NCI-H774 (cell line): ENCODE measurements at regions not wholly inside any gene's neighbourhood (a gene's known extent, or its start where the extent isn't known, plus 50 kb on each side); places are given as distances from the start of the nearest gene placed in this dataset.
"Not testable (repeated sequence)": the region's sequence is repeated elsewhere in the genome, so short reads cannot be mapped to it uniquely, and the experiment has no call there.

ENCODE experiments used
- DNase-seq: peaks from one replicate; lab custom pipeline; 2025; lab: John Stamatoyannopoulos, UW

GRCh38 chr1:234823191-234824176 is 213.5 kb upstream of the IRF2BP2 start:
- peak; percentile 61 for DNase-seq

DNA sequence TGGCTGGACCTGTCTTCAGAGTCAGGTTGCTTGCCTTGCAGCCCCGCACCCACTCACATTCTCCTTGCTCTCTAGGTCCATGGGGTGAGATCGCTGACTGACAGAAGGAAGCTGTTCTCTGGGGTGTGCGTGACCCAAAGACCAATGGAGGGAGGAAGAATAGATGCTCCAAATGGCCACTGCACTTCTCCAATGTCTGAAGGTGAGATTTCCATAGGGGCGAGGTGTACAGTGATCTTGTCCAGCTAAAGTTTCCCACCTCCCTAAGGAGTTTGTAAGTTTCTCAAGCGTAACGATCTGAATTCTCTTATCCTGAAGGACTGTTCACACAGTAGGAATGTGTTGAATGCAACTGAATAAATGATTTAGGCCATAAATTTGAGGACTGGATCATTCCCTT is 211.9 kb upstream of the IRF2BP2 start:
- DNase-seq: no peak

GRCh38 chr1:234820597-234820996 is 210.6 kb upstream of the IRF2BP2 start:
- DNase-seq: no peak

- not testable (repeated sequence) for DNase-seq
These were observed 209.9 kb upstream of the IRF2BP2 start for GRCh38 chr1:234819845-234820244.

DNA sequence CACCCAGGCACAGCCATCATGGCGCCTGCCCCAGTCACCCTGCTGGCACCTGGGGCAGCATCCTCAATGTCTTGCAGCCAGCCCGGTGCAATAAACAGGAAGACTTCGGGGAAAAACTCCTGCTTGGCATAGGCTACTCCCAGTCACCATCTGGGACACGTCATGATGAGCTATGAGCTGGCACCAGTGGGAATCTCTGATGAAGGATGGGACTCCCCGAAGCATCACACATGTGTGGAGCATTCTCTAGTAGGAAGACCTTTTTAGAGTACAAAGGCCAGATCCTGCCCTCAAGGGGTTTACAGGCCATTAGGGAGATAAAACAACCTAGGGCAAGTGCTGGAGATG is 208.0 kb upstream of the IRF2BP2 start:
- DNase-seq: not testable (repeated sequence)

DNA sequence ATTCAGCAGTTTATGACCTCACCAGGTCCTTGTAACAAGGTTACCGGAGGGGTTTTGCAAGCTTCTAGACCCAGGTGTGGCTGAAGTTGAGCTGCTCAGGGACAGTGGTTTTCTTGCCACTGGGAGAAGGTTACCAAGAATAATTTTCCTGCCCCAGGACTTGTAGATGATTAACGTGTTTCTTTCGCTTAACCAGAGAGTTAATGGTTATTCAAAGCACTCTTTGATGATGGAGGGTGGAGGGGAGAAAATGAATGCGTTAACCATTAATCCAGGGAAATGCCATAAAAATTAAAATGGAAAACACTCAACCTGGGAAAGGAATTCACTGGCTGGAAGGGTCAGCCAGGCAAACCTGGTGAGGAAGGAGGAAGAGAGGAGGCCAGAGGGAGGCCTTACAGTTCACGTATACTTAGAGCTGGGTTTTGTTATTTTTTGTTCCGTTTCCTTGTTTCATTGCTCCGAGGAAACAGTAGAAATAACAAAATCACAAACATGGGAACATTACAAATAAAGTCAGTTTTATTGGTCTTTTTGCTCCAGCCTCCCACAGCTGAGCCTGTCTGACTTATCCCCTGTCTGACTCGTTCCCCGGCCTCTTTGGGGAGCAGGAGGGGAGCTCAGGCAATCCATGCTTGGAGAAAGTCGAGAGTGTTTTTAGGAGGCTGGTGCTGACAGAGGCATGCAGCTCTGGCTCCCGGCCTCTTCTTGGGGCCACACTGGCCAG is 207.5 kb upstream of the IRF2BP2 start:
- DNase-seq: not testable (repeated sequence)

DNA sequence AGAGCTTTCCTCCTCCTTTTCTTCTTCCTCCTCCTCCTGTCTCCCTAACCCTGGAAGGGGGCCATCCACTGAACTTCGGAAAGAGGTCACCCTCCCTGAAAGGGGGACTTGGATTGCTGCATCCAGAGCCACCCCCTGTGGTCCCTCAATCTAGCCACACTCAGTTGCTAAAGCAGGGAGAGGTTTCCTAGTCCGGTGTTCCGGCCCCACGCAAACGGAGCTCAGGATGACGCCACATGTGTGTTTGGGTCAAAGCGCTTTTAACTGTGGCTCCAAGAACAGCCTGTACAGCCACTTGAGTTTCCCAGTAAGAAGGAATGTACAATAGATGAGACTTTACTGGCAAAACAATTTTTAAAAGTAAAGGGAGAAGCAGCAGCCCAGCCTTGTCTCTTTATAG is 206.9 kb upstream of the IRF2BP2 start:
- not testable (repeated sequence) for DNase-seq

- not testable (repeated sequence) for DNase-seq
These were observed 206.3 kb upstream of the IRF2BP2 start for GRCh38 chr1:234816186-234816851.

DNA sequence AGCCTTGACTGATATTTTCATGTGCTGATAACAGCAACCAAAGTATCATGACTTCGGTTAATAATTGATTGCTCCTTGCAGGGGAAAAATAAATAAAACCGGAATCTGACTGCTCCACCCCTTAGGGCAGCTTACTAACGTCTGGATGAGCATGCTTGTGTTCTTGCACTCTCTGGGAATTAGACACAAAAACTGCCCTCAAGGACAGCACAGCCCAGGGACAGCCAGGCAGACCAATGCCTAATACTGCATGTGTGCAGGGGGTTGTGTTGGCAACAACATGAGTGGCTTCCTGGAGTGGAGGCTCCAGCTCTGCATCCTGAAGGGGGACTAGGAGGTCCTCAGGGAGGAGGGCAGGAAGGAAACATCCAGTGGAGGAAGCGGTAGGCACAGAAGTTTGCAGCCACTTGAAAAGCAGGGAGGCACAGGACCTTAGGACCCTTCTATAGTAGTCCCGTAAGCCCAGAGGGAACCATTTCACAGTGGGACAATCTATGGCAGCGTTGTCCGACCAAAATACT is 205.4 kb upstream of the IRF2BP2 start:
- not testable (repeated sequence) for DNase-seq

DNA sequence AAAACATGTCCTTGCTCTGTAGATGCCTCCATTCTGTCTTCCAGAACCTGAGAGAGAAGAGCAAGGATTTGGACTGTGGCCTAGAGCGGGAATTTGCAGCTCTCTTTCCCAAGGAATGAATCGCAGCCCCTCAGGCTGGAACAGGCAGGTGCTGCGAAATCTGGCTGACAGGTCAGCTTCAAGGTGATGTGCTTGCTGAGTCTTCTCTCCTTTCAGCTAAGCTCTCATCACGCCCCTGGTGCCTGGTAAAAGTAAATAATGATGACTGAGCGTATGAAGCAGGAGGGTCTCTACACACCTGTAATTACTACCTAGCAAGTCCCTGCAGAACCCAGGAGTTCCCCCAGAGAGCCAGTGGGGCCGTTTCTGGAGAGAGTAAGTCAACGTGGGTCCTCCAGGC is 204.3 kb upstream of the IRF2BP2 start:
- DNase-seq: not testable (repeated sequence)

- not testable (repeated sequence) for DNase-seq
These were observed 201.8 kb upstream of the IRF2BP2 start for GRCh38 chr1:234811824-234812223.

- DNase-seq: not testable (repeated sequence)
These were observed 200.7 kb upstream of the IRF2BP2 start for GRCh38 chr1:234810726-234811125.

DNA sequence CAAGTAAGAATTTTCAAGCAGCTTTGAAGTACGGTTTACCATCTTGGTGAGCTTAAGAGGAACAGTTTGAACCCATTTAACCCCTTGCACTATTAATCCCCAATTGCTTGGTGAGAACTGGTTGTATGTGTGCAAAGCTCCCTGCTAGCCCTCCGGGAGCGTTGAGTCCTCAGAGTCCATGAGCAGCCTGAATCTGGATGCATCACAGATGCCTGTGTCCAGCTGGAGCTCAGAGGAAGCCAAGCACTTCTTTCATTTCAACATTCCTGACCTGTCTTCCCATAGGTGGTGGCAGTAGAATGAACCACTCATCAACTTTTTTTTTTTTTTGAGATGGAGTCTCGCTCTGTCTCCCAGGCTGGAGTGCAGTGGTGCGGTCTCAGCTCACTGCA is 199.9 kb upstream of the IRF2BP2 start:
- DNase-seq: not testable (repeated sequence)

- DNase-seq: not testable (repeated sequence)
These were observed 199.2 kb upstream of the IRF2BP2 start for GRCh38 chr1:234808943-234809853.

DNA sequence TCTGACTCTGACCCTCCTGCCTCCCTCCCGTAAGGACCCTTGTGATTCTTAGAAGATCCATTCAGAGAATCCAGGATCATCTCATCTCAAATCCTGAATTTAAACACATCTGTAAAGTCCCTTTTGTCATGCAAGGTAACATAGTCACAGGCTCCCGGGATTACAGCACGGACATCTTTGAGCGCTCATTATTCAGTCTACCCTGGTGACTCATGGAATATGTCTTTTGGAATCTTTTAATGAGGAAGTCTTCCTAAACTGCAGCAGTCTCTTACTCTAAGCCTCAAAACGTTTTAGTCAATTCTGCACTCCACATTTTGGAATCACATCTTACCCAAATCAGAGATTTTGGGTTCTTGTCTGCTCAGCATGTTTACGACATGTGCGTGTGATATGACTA is 198.5 kb upstream of the IRF2BP2 start:
- not testable (repeated sequence) for DNase-seq

DNA sequence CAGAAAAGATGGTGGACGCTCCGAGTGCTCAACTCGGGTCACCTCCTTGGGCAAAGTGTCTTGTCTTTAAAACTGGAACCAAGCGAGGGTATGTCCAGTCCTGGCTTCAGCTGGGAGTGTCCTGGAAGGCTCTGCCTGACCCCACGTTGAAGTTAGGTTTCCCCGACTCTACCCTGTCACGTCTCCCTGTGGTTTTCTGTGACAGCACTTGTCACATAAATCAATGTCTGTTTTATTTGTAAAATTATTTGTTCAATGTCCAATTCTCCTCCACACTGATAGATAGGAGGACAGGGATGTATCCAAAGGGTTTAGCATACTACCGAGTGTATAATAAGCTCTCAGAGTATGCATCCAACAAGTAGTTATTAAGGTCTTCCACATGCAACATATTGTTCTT is 197.7 kb upstream of the IRF2BP2 start:
- DNase-seq: not testable (repeated sequence)

- DNase-seq: not testable (repeated sequence)
These were observed 192.6 kb upstream of the IRF2BP2 start for GRCh38 chr1:234802586-234802985.

DNA sequence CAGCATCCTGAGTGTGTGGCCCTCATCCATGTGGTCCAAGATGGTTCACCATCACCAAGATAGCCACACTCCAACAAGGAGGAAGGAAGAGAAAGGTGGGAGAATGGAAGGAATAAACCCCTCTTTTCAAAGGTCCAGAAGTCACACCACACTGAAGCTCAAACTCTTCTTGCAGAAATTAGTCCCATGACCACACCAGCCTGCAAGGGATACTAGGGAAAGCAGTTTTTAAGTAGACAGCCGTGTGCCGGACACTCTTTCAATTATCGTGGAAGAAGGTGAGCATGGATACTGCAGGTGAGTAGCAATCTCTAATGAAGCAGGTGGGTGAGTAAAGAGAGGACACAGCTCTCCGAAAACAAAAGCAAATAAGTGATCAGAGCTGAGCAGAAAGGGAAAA is 191.7 kb upstream of the IRF2BP2 start:
- DNase-seq: not testable (repeated sequence)

- DNase-seq: not testable (repeated sequence)
These were observed 191.2 kb upstream of the IRF2BP2 start for GRCh38 chr1:234801147-234801546.

DNA sequence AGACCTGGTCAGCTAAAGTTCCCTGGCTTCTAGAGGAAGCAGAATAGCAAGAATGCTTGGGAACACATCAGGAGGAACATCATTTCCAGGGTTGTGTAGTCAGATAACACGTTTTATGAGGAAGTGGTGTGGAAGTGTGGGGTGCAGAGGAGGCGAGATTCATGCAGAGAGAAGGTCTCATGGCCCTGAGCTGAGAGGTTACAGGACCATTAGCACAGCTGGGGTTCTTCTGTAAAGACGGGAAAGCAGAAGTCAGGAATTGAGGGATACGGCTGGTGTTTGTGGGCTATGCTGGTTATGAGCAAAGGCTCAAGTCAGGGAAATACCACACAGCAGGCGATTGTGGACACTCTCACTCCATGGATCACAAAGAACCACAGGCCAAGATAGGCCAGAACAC is 190.6 kb upstream of the IRF2BP2 start:
- not testable (repeated sequence) for DNase-seq
